CD4-positive, alpha-beta T cell treated with Interferon gamma for 1 hour (primary cell): ENCODE measurements at regions not wholly inside any gene's neighbourhood (a gene's known extent, or its start where the extent isn't known, plus 50 kb on each side); places are given as distances from the start of the nearest gene placed in this dataset.

ENCODE experiments used
- DNase-seq: peaks from one replicate; pipeline ENCODE4 v3.0.0-alpha.2; 2020

DNA sequence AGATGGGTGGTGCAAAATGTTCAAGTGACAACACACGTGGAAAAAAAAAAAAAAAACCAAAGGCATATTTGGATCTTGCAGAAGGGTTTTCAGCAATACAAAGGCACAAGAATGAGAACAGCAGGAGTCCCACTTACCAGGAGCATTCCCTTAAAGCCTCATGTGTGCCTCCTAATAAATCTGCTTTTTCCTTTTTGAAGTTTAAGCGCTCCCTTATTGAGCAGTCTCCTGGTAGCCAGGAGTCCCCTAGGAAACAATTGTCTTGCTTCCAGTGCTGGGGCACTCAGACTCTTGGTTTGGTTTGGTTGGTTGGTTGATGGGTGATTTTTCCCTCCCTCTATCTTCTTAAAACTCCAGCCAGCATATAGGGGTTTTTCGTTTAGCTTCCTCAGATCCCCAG is 321.8 kb upstream of the NFE2L3 start:
- no peak for DNase-seq

DNA sequence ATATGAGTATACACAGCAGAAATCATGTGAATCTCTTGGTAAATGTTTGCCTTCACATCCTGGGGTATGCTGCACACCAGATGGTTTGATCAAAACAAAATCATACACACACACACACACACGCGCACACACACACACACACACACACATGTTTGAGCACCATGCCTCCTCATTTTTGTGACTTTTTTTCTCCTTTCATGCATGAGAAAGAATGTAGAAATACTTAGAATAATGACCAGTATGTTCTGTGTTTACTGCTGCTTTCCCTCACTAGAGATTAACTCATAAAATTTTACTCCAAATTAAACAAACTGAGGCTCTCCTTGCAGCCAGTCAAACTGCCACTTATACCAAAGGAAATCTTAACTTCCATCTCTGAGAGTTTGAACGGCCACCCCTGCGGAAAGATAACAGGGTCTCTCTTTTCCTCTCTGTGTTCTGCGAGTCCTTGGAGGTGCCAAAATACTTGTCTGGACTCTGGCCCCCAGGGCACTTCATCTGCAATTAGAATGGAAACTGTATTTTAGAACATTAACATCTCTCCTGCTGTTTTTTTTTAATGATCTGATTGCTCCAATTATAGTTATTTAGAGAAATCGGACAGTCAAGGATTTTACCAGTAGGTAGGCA is 320.8 kb upstream of the NFE2L3 start:
- no peak for DNase-seq

DNA sequence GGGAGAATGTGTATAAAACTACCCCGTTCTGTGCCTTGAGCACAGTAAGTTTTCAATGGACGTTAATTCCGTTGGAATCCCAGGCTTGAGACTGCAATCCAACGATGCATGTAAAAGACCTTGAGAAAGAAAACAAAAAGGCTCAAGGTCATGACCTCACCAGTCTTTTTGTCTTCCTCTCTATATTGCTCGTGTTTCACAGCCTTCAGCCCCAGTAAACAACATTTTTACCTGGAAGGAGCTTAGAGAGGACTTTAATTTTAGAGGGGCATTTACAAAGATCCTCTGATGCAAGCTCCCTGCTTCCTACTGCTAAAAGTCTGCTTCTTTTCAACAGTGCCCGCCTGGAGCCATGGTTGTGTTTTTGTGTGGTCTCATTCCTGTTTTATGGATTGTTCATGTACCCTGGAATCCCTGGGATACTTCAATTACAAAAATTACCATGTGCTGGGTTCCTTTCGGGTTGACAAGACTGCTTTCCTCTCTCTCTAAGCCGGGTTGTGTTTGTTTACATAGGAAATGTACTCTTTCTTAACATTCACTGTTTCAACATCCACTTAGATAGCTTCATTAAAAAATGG is 320.1 kb upstream of the NFE2L3 start:
- DNase-seq = no peak

DNA sequence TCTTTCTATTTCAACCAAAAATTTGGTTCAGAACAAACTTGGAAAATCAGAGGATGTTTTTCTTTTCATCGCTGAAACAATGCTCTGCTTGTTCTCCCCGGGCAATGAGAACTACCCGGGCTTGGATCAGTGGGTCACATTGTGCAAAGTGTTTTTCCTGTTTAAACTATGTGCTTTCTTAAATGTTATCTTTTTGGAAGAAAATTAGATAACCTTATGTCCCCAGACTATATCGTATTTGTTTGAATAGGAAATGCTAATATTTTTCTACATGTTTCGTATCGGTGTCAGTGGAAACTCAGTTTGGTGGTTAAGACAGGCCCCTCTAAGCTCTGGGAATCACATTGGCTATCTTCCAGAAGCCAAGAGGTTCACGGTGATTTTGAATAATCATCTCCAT is 319.5 kb upstream of the NFE2L3 start:
- no peak for DNase-seq

DNA sequence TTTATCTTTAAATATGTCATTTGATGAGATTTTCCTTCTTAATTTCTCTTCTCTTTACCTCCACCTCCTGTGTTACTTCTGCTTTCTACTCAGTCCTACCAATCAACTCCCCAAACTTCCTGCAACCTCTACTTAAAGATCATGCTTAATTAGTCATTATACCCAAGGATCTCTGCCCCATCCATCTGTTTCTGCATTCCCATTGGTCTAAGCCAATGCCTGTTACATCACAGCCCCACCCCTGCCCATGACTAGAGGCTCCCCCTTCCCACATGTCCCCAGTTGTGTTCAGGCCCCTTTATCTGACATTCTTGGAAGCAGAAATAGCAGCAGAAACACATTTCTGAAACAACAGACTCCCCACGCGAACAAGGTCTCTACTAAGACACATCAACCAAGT is 319.1 kb upstream of the NFE2L3 start:
- DNase-seq = no peak

DNA sequence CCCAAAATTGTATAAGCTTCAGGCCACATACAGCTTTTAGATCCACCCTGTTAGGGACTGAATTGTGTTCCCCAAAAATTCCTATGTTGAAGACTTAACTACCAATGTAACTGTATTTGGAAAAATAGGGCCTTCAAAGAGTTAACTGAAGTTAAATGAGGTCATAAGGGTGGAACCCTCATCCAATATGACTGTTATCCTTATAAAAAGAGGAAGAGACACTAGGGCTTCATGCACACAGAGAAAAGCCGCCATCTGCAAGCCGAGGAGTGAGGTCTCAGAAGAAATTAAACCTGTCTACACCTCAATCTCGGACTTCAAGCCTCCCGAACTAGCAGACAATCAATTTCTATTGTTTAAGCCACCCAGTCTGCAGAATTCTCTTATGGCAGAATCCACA is 317.9 kb upstream of the NFE2L3 start:
- no peak for DNase-seq

DNA sequence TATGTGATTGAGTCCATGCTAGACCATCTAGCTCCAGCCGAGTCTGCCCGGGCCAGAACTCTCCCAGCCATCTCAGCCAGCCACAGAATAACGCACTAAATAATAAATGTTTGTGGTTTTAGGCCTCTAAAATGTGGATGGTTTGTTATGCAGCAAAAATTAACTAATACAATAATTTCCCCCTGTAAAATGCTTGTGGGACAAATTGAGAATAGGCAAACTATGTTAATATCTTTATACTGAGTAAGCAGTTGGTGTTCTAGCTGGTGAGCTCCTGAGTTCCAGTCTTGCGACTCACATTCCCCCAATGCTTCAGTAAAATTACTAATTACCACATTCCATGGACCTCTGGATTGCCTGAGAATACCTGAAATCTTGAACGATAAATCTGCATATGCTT is 316.8 kb upstream of the NFE2L3 start:
- DNase-seq = no peak

DNA sequence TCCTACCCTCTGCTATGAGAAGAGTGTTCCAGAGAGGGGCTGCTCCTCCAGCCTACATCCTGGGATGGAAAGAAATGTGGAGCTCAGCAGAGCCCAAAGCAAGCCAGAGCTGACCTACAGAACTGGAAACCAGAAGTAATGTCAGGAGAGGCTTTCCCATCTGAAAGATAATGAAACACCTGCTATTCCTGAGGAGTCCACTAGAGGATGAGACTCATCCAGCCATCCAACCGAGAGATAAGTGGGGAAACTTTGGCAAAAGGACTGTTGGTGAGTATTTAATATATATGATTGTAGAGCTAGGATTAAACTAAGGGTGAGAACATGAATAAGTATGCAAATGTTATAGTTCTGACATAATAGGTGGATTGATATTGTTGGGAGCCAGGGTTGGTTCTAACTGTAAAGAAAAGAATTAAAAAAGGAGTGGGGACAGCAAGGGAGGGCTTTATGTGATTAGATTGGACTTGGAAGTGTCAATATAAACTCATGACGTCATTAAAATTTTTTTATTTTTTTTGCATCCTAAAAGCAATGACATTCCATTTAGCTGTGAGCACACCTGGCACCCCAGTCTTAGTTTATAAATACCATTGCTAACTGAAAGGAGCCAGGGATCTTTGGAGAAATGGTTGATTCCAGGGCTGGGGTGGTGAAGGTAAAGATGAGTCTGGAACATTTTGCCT is 312.8 kb upstream of the NFE2L3 start:
- DNase-seq = no peak

DNA sequence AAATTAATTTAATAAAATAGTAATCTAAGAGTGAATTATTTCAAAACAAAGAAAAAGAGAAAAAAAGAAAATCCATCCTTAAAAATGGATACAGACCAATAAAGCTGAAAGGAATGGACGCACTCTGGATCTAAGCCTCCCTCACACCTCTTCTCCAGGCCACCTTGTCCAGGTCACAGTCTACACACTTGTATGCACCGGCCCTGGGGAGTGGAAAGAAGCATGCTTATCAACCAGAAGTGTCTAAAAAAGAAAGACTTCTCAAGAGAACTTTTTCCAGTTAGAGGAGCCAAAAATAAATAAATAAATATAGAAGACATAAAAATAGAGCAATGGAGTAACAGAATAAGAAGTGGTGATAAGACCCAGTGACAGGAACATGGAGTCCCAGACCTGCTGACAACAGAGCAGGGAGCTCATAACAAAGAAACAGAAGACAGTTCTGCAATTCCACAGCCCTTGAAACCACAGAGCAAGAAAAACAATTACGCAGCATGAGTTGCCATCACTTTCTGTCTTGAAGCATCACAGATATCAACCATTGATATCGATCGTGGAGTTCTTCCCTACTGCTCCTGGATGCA is 311.7 kb upstream of the NFE2L3 start:
- DNase-seq = no peak

DNA sequence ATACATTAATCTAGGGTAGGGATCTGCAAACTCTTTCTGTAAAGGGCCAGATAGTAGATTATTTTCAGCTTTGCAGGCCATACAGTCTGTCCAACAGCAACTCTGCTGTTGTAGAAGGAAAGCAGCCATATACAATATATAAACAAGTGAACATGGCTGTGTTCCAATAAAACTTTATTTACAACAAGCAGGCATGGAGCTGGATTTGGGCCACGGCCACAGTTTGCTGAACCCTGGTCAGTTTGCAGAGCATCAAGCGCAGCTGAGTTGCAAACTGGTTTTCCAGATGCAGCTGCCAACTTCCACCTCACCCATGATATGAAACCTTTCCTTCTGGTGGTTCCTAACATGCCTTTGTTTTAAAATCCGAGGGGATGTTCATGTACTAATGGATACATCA is 310.4 kb upstream of the NFE2L3 start:
- no peak for DNase-seq

DNA sequence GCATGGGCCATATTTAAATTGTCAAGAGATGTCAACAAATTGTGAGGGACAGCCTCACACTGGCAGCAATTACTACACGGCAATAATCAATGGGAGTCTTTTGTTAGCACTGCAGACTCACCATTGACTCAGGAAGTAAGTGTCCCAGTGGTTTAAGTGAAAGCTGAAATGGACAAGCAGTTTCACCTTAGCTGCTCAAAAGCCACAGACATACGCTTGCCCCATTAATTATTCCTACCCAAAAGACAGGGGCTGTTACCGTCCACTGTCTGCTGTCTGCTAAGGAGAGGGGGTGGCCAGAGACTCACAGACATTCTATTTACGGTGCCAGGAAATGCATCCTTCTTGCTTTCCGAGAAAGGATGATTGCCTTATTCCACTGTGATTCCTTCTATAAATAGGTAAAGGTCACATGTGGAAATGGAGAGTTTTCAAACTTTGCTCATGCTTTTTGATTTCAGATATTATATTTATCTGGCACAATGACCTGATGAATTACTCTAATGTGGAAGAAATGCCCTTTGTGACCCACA is 309.7 kb upstream of the NFE2L3 start:
- no peak for DNase-seq

DNA sequence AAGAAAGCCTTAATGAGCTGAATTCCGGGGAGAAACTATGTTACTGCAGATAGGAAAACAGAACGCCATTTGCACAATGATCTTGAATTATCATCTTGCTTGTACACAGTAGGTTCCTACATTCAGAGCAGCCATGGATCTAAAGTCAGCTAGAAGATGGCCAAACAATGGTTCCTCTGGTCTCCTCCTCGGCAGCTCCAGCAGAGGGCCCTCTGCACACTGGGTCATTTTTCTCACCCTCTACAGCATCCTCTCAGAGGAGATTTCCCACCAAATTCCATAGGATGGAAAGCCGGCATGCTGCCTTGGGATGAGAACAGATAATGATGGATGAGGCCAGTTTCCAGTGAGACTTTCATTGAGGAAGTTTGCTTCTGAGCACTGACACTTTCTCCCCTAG is 308.5 kb upstream of the NFE2L3 start:
- DNase-seq = no peak

DNA sequence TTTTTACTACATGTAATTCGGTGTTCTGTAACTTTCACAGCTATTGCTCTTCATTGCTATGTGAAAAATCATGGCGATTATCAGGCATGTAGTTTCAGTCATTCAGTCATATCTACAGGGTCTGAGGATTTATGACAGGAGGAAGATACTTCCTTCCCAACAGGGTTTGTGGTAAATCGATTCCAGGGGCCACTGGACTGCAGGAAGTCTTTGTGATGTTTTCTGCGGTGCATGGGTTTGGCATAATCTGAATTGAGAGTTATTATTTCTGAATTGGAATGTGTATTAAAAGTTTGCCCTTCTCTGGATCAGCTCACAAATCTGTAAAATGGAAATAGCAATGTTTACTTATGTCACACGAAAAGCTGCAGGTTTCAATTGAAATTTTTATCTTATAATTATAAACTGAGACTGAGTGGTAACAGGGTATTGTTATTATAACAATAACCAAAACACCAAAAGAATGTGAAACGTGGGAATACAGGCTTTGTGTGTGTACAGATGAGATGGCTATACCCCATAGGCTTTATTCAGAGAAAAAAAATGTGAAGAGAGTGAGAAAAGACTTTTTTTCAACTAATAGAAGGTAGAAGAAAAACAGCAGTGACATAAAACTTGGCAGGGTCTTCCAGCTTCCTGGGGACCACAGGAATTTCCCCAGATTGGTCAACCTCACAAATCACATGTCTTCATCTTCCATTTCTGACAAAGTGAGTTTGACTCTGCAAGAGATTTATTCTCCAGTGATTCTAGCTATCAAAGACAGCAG is 307.7 kb upstream of the NFE2L3 start:
- DNase-seq = no peak

DNA sequence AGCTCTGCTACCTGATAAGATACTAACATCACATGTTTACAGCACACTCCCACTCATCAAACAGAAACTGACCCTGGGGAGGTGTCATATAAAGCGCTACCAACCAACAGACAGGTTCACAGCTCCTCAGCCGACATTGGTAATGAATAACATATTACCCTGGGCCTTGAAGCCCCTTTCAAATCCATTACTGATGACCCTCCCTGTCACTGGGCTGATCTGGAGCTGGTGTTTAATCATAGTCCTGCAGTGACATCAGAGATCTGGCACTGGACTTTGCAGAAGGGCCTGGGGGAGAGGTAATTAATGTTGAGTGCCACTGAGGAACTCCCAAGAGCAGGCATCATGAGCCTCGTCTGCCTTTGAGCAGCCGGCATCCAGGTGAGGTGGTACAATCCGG is 306.5 kb upstream of the NFE2L3 start:
- DNase-seq = no peak

DNA sequence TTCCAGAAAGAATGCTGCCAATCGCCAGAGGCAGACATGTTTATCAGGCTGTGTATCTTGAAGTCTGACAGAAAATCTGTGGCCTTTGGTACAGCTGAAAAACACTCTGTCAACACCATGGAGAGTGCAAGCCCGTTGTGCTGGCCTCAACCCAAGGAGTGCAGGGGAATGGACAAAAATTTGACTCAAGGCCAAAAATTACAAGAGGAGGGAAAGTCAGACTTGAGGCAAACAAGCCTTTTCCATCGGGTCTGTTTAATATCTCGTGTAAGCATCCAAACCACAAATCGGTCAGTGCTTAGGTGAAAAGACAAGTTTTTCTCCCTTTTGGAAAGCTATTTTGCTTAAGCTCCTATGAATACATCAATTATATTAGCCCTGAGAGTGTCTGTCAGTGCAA is 305.3 kb upstream of the NFE2L3 start:
- DNase-seq = no peak

DNA sequence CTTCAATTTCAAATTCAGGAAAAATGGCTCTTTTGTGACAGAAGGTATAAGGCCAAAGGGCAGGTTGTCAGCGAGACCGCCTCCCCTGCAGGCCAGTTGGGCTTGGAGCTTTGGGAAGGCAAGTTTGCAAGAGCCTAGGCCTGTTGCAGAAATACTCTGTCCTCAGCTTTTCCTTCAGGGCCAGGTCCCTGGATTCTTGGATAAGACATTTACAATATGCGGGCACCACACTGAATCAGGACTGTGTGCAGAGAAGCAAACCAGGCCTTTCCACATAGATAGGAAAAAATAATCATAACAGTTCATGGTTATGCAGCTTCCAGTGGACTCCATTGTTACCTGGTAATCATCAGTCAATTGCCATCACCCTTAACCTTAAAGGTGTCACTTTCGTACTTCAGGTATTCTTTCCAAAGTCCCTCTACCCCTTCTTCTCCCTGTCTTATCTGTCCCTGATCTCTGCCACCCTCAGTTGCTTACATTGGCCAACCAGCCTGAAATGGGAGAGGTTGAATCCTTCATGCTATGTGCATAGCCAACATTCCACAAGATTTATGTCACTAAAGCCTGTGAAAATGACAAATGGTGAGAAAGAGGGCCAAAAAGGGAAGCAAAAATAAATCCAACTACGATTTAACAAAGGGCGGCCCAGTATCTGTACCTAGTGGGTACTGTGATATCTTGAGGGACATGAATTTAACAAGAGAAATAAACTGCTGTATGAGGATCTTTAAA is 304.5 kb upstream of the NFE2L3 start:
- DNase-seq = no peak

DNA sequence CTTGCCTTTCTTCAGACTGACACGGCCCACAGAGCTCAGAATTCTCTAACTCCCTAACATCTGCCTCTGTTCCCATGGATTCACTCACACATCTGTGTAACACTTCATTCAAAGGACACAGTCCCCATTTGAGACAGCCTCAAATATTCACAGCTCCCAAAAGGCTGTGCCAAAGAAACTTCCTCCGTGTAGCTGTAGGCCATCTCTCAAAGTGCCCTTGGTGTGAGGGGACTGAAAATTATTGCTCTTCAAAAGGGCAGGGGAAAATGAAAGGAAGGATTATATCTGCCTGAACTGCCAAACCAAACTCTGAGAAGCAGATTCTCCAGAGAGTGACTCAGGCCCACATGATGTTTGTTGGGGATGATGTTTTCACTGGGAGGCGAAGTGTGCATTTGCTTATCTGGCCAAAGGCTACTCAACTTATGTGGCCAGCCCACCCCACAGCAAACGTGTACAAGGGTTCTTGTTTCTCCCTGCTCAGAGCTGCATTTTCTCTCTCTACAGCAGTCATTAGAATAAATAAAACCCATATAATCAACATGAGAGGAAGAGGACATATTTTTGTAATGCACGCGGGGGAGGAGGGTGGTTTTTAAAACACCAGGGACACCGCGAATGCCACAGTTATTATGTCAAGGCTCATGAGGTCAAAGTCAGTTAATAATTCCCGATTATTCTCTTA is 302.4 kb upstream of the NFE2L3 start:
- DNase-seq = no peak

DNA sequence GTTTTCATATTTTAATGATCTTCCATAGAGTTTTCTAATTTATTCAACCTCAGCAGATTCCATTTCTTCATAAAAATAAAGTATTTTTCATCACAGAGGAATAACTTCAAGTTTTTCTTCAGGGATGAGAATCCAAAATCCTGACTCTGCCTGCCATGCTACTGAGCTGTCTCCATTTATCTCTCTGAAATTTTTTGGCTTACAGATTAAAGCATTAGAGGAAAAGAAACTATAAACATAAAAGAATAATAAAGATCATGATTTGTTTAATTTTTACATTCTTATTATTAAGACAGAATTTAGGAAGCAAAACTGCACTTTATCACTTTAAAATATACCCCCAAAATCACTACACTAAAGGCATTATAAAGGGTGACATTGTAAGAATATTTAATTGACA is 301.8 kb upstream of the NFE2L3 start:
- DNase-seq = no peak

DNA sequence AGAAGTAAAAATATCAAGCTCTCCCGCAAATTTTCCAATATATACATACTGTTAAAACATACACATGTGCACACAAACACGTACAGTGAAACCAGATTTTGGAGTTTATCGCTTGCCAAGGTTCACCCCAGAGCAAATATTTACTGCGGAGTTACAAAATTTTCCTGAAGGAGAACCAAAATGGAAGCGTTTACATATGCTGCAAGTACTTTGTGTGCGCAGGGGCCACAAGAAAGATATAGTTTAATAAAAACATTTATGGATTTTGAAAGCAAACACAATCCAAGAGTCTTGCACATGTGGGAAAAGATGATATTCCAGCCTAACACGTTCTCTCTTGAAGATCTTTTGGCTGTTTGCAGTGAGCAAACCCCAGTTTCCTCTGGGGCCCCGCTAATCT is 301.3 kb upstream of the NFE2L3 start:
- DNase-seq = no peak

DNA sequence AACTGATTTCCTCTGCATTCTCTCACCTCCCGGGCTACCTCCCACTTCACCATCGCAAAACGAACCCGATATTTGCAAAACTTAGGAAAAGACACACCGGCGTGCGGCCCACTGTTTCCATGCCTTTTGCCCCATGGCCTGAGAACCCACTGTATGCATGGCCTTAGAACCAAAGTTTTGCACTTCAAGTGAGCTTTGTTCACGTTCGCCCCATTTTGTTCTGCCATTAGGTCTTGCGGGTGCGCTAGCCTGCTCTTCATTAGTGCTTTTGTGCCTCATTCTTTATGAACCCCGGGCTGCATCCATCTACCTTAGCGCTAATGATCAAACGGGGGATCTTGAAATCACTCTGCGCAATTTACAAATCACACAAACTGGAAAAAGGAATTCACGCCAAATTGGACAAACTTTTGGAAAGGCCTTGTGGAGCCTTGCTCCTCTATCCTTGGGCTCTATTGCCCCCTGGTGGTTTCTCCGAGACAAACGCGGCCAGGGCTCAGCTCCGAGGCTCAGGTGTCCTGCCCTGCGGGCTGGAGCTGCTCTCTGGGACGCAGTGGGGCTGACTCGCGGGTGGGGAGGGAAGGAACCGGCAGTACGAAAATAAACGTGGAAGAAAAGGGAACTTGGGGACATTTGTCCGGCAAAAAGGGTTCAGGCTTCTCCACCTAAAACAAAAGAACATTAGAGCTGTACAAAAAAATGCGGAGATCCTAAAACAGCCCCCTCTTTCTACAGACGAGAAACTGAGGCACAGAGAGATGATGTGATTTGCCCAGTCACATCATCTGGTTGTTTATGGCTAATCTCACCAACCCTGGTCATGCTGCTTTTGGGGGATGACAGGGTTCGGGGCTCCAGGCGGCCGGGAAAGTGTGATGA is 300.4 kb upstream of the NFE2L3 start:
- peak; percentile 42 for DNase-seq
